ENCODE measurements at regions not wholly inside any gene's neighbourhood (a gene's known extent, or its start where the extent isn't known, plus 50 kb on each side); places are given as distances from the start of the nearest gene placed in this dataset.

GRCh38 chr1:186532466-186532865 lies 71.6 kb upstream of the PDC start (continued):
- TF ChIP-seq REST (IDR thresholded peaks at IDR 0.05; ENCODE audit: low read depth): no peak
- TF ChIP-seq ATF3 (IDR thresholded peaks at IDR 0.05): no peak
- no peak for TF ChIP-seq POLR2A (IDR thresholded peaks at IDR 0.05; ENCODE audit: borderline replicate concordance, extremely low read depth, insufficient read depth, insufficient read length)
- TF ChIP-seq JUND (IDR thresholded peaks at IDR 0.05): no peak
- no peak for TF ChIP-seq ZFX (IDR thresholded peaks at IDR 0.05)

GRCh38 chr1:186531561-186532165 lies 70.7 kb upstream of the PDC start:
- Histone ChIP-seq H3K79me2 (ENCODE audit: insufficient read depth, low read length) (no peaks in the 10 kb centered on the region), H3K4me2 (ENCODE audit: low read length) (no peak overlapping the region), H3K4me1 (ENCODE audit: control insufficient read depth in 1 of 2, insufficient read depth in 2 of 2, low read length in 2 of 2) (no peaks in the 10 kb centered on the region), H2AFZ (ENCODE audit: low read depth, low read length, poor library complexity, severe bottlenecking) (no peak overlapping the region), H3K9me3 (ENCODE audit: control insufficient read depth in 1 of 2, insufficient read depth in 1 of 2, low read depth in 1 of 2, low read length in 2 of 2) (no peaks in the 10 kb centered on the region), H3K4me3 (replicated peaks in 1 of 2; ENCODE audit: low read depth in 1 of 2, low read length in 2 of 2) (no peak overlapping the region), H4K20me1 (ENCODE audit: insufficient read depth) (no peaks in the 10 kb centered on the region), H3K27me3 (ENCODE audit: insufficient read depth, low read length) (no peaks in the 10 kb centered on the region), H3K27ac (ENCODE audit: low read depth, low read length) (no peak overlapping the region), H3K36me3 (ENCODE audit: control insufficient read depth in 1 of 2, insufficient read depth in 2 of 2, low read length in 2 of 2) (no peaks in the 10 kb centered on the region), H3K9ac (ENCODE audit: low read length) (no peak overlapping the region), H3K9me2 (ENCODE audit: insufficient read depth) (0 out of 2 replicates have a peak, but pooled peaks cover 2% of the 10 kb centered on the region)
- intact Hi-C loops (cut with micrococcal nuclease): no loop called here
- ATAC-seq: no peak
- ChIA-PET CTCF (no interaction called here), RAD21 (ENCODE audit: low non-redundant PET in 1 of 2, low total read pairs in 2 of 2, uncharacterized antibody in 2 of 2, unreplicated experiment in 2 of 2) (no interaction called here), POLR2A (no interaction called here)
- BruUV-seq (replicated peaks): no TSS peak
- no peak for DNase-seq (ENCODE audit: low read depth, low spot score)
- no peak for TF ChIP-seq ATF3 (IDR thresholded peaks at IDR 0.05)
- TF ChIP-seq POLR2AphosphoS5 (IDR thresholded peaks at IDR 0.05; ENCODE audit: low read depth, low read length): no peak
- TF ChIP-seq SIN3A (IDR thresholded peaks at IDR 0.05; ENCODE audit: low read depth): no peak
- TF ChIP-seq JUND (IDR thresholded peaks at IDR 0.05): no peak
- TF ChIP-seq CTCF (IDR thresholded peaks at IDR 0.05 in 2 of 3, conservative IDR thresholded peaks at IDR 0.05 in 1 of 3; ENCODE audit: borderline replicate concordance in 1 of 3, insufficient read depth in 1 of 3, low read depth in 2 of 3, low read length in 2 of 3): no peak
- no peak for TF ChIP-seq ZBTB33 (IDR thresholded peaks at IDR 0.05; ENCODE audit: extremely low read depth, insufficient replicate concordance, low read length)
- TF ChIP-seq YY1 (IDR thresholded peaks at IDR 0.05; ENCODE audit: extremely low read depth, insufficient replicate concordance, low read depth, low read length): no peak
- TF ChIP-seq REST (IDR thresholded peaks at IDR 0.05; ENCODE audit: low read depth): no peak
- TF ChIP-seq SRF (IDR thresholded peaks at IDR 0.05; ENCODE audit: low read depth): no peak

All from HCT116 (cell line).